H1 (cell line): ENCODE measurements at regions not wholly inside any gene's neighbourhood (a gene's known extent, or its start where the extent isn't known, plus 50 kb on each side); places are given as distances from the start of the nearest gene placed in this dataset.

Source experiments
- CTCF ChIA-PET: fragments of 300-600 bp; sonication (Branson Sonifier 250); formaldehyde crosslinking; loops from one replicate; lab custom pipeline; 2021; ENCODE audit not compliant: partially characterized antibody; lab: Charles Lee
- POLR2A ChIA-PET: fragments of 300-600 bp; sonication (Branson Sonifier 250); formaldehyde crosslinking; loops from one replicate; lab custom pipeline; 2021; ENCODE audit warnings: inconsistent platforms; ENCODE audit not compliant: partially characterized antibody; lab: Charles Lee
- DNase-seq, 2 experiments: peaks; one replicate each; pipeline versions ENCODE4 v3.0.0 to v3.0.0-alpha.2; 2010 to 2022; ENCODE audit warnings: low spot score in 2 of 2, low read depth in 1 of 2, mixed read lengths in 1 of 2
- FAIRE-seq: peaks from 2 replicates; lab custom pipeline; 2011; peaks lifted over from hg19 to GRCh38; lab: Jason Lieb, UNC
- H2AFZ ChIP-seq: 2 replicates; pipeline ENCODE4 v1.8.1; 2012; ENCODE audit warnings: low read length, inconsistent platforms
- H2AK5ac ChIP-seq: 2 replicates; pipeline ENCODE4 v1.6.1; 2013; ENCODE audit warnings: low read depth, low read length
- H2BK120ac ChIP-seq: replicated peaks from 2 replicates; pipeline ENCODE3; 2013; ENCODE audit warnings: low read depth, low read length, inconsistent platforms
- H2BK12ac ChIP-seq: 2 replicates; pipeline ENCODE4 v1.6.1; 2013; ENCODE audit warnings: low read depth, low read length
- H2BK15ac ChIP-seq: 2 replicates; pipeline ENCODE4 v1.6.1; 2013; ENCODE audit warnings: low read length
- H2BK20ac ChIP-seq: 2 replicates; pipeline ENCODE4 v1.6.1; 2013; ENCODE audit warnings: low read length
- H2BK5ac ChIP-seq: 2 replicates; pipeline ENCODE4 v1.6.1; 2013; ENCODE audit warnings: low read depth, low read length
- H3K14ac ChIP-seq: 2 replicates; pipeline ENCODE4 v1.6.1; 2013; ENCODE audit warnings: inconsistent platforms; ENCODE audit not compliant: insufficient read length
- H3K18ac ChIP-seq: 2 replicates; pipeline ENCODE4 v1.6.1; 2013; ENCODE audit warnings: low read length; ENCODE audit errors: extremely low read depth
- H3K23ac ChIP-seq: 2 replicates; pipeline ENCODE4 v1.6.1; 2013; ENCODE audit warnings: inconsistent platforms; ENCODE audit not compliant: insufficient read length
- H3K23me2 ChIP-seq: 2 replicates; pipeline ENCODE4 v1.6.1; 2013; ENCODE audit warnings: low read depth, low read length
- H3K27ac ChIP-seq: 2 replicates; pipeline ENCODE4 v1.6.1; 2011; ENCODE audit warnings: low read depth, low read length, inconsistent platforms
- H3K27me3 ChIP-seq, 4 experiments: replicated peaks in 1 of 4; 1 replicate in 1 of 4; 2 replicates in 3 of 4; pipeline versions ENCODE4 v1.6.1 to v1.8.1; 2011 to 2013; ENCODE audit warnings: low read length in 3 of 4, mild to moderate bottlenecking in 3 of 4, inconsistent platforms in 2 of 4, mixed read lengths in 2 of 4, moderate library complexity in 1 of 4; ENCODE audit not compliant: control insufficient read depth in 3 of 4, insufficient read depth in 3 of 4; ENCODE audit errors: extremely low read depth in 1 of 4
- H3K36me3 ChIP-seq, 4 experiments: 2 replicates each; pipeline versions ENCODE4 v1.6.1 to v1.8.1; 2011 to 2013; ENCODE audit warnings: mild to moderate bottlenecking in 4 of 4, low read length in 3 of 4, moderate library complexity in 2 of 4, control low read depth in 1 of 4, inconsistent platforms in 1 of 4; ENCODE audit not compliant: insufficient read depth in 4 of 4, control insufficient read depth in 2 of 4
- H3K4ac ChIP-seq: replicated peaks from 2 replicates; pipeline ENCODE3; 2013; ENCODE audit warnings: low read length, low read depth, mixed read lengths, inconsistent platforms; ENCODE audit not compliant: insufficient read length
- H3K4me1 ChIP-seq, 4 experiments: replicated peaks in 1 of 4; 1 replicate in 1 of 4; 2 replicates in 3 of 4; pipeline versions ENCODE4 v1.6.1 to v1.8.1; 2011 to 2013; ENCODE audit warnings: low read length in 3 of 4, inconsistent platforms in 2 of 4, mixed read lengths in 1 of 4; ENCODE audit not compliant: insufficient read depth in 4 of 4, control insufficient read depth in 3 of 4
- H3K4me2 ChIP-seq, 2 experiments: 2 replicates each; pipeline versions ENCODE4 v1.6.1 to v1.8.1; 2011 to 2013; ENCODE audit warnings: low read depth in 2 of 2, low read length in 2 of 2, control low read depth in 1 of 2, inconsistent platforms in 1 of 2, mild to moderate bottlenecking in 1 of 2; ENCODE audit not compliant: insufficient read depth in 1 of 2
- H3K4me3 ChIP-seq, 4 experiments: fragments of 200-600, 300-600 bp in 1 of 4; sonication (generic), shearing (Covaris generic), sonication (Bioruptor Twin) in 1 of 4; 2 replicates each; pipeline versions ENCODE4 v1.5.1 to v1.8.1; 2011 to 2016; ENCODE audit warnings: low read length in 4 of 4, low read depth in 3 of 4, control low read depth in 2 of 4, inconsistent platforms in 2 of 4, mild to moderate bottlenecking in 2 of 4, mixed read lengths in 1 of 4, moderate library complexity in 1 of 4; ENCODE audit not compliant: insufficient read depth in 2 of 4; ENCODE audit errors: extremely low read depth in 1 of 4
- H3K56ac ChIP-seq: replicated peaks from 2 replicates; pipeline ENCODE3; 2013; ENCODE audit warnings: low read depth, mild to moderate bottlenecking, mixed read lengths, low read length, inconsistent platforms; ENCODE audit not compliant: insufficient read length
- H3K79me1 ChIP-seq: 2 replicates; pipeline ENCODE4 v1.6.1; 2013; ENCODE audit warnings: low read depth, low read length, control low read depth
- H3K79me2 ChIP-seq, 2 experiments: 2 replicates each; pipeline versions ENCODE4 v1.6.1 to v1.8.1; 2012 to 2013; ENCODE audit warnings: low read length in 2 of 2, mild to moderate bottlenecking in 2 of 2, inconsistent platforms in 1 of 2; ENCODE audit not compliant: insufficient read depth in 2 of 2, control insufficient read depth in 1 of 2
- H3K9ac ChIP-seq, 4 experiments: replicated peaks in 1 of 4; 1 replicate in 1 of 4; 2 replicates in 3 of 4; pipeline versions ENCODE4 v1.6.1 to v1.8.1; 2011 to 2013; ENCODE audit warnings: low read depth in 3 of 4, low read length in 3 of 4, control low read depth in 2 of 4, mild to moderate bottlenecking in 2 of 4, moderate library complexity in 2 of 4, inconsistent platforms in 1 of 4; ENCODE audit errors: extremely low read depth in 1 of 4
- H3K9me3 ChIP-seq, 2 experiments: 2 replicates each; pipeline versions ENCODE4 v1.6.1 to v1.8.1; 2012 to 2013; ENCODE audit warnings: mild to moderate bottlenecking in 2 of 2, moderate library complexity in 2 of 2, control low read depth in 1 of 2, inconsistent platforms in 1 of 2, low read depth in 1 of 2, low read length in 1 of 2, mixed read lengths in 1 of 2; ENCODE audit not compliant: insufficient read depth in 2 of 2
- H4K20me1 ChIP-seq, 2 experiments: replicated peaks in 1 of 2; 2 replicates each; pipeline versions ENCODE3 to v1.8.1; 2011 to 2013; ENCODE audit warnings: inconsistent platforms in 2 of 2, low read length in 2 of 2, mild to moderate bottlenecking in 1 of 2; ENCODE audit not compliant: insufficient read depth in 2 of 2, control insufficient read depth in 1 of 2
- H4K5ac ChIP-seq: 2 replicates; pipeline ENCODE4 v1.6.1; 2013; ENCODE audit warnings: low read length, low read depth, mixed read lengths, inconsistent platforms; ENCODE audit not compliant: insufficient read length
- H4K8ac ChIP-seq: 2 replicates; pipeline ENCODE4 v1.8.0; 2013; ENCODE audit warnings: mild to moderate bottlenecking, moderate library complexity, low read length, inconsistent platforms; ENCODE audit not compliant: insufficient read depth; ENCODE audit errors: extremely low read depth
- H4K91ac ChIP-seq: replicated peaks from 2 replicates; pipeline ENCODE3; 2013; ENCODE audit warnings: low read length, mixed read lengths, inconsistent platforms; ENCODE audit not compliant: insufficient read length
- CHD2 ChIP-seq: IDR thresholded peaks from 2 replicates; pipeline ENCODE4 v1.6.1; 2012; ENCODE audit warnings: low read length, improper control_type of control experiment
- EGR1 ChIP-seq: IDR thresholded peaks from 2 replicates; pipeline ENCODE4 v1.6.1; 2011; ENCODE audit warnings: low read depth, low read length, borderline replicate concordance
- GTF2F1 ChIP-seq: IDR thresholded peaks from 2 replicates; pipeline ENCODE4 v1.6.1; 2012; ENCODE audit warnings: low read depth, low read length, improper control_type of control experiment, borderline replicate concordance
- WGBS, 2 experiments: shearing (Covaris generic) in 1 of 2; methylation state at CpG; one replicate each; pipeline versions ENCODE4 v1.1.6 to v1.1.7; 2013 to 2015; ENCODE audit warnings: low lambda C conversion rate in 2 of 2, mixed read lengths in 2 of 2, inconsistent platforms in 1 of 2, low coverage in 1 of 2, missing lambda C conversion rate in 1 of 2; ENCODE audit not compliant: insufficient replicate concordance in 2 of 2, insufficient coverage in 1 of 2, insufficient read length in 1 of 2; ENCODE audit errors: extremely low coverage in 1 of 2, missing lambda C conversion rate in 1 of 2; 5-methylcytosine and 5-hydroxymethylcytosine counted together
- TF ChIP-seq, protein P1 (sequence below): IDR thresholded peaks from 2 replicates; pipeline ENCODE4 v1.6.1; 2012; ENCODE audit warnings: inconsistent platforms

- Histone ChIP-seq H3K4ac (no peak overlapping the region), H3K4me1 (no peaks in the 10 kb centered on the region), H2AK5ac (no peak overlapping the region), H3K4me2 (no peak overlapping the region), H2BK12ac (no peak overlapping the region), H4K5ac (no peak overlapping the region), H3K23ac (no peak overlapping the region), H4K20me1 (no peaks in the 10 kb centered on the region), H3K4me3 (no peak overlapping the region), H3K9me3 (no peaks in the 10 kb centered on the region; a peak in 1 of 4 replicates), H3K56ac (no peak overlapping the region), H3K36me3 (peaks cover 0 to 4% (median 1%) of the 10 kb centered on the region in 4 experiments; a peak in 2 of 8 replicates), H4K8ac (no peak overlapping the region), H2BK15ac (no peak overlapping the region), H3K18ac (no peak overlapping the region), H4K91ac (no peak overlapping the region), H3K23me2 (no peaks in the 10 kb centered on the region), H3K9ac (no peak overlapping the region), H3K14ac (no peak overlapping the region), H2AFZ (no peak overlapping the region), H3K79me1 (no peaks in the 10 kb centered on the region), H2BK5ac (no peak overlapping the region), H3K27ac (no peak overlapping the region), H3K79me2 (no peaks in the 10 kb centered on the region), H2BK120ac (no peak overlapping the region), H3K27me3 (no peaks in the 10 kb centered on the region), H2BK20ac (no peak overlapping the region)
- no peak for DNase-seq
- FAIRE-seq, result no peak
- 97% methylated on average over 2 of the region's 2 CpGs; no CpG with 5 or more reads in 1 of the 2 experiments for WGBS, 2 experiments
- POLR2A ChIA-PET, result interaction anchor here (1.4 kb wide), 1 partner anchor 9 kb away, joined by 3 read pairs; no protein-coding TSS in a partner anchor
- CTCF ChIA-PET, result interaction anchor here (0.9 to 2.9 kb wide), 3 partner anchors 8 to 260 kb away, joined by 3 to 8 read pairs (median 3); no protein-coding TSS in a partner anchor
- TF ChIP-seq CHD2 (no peak), GTF2F1 (no peak), EGR1 (no peak)
- TF ChIP-seq, protein P1, sequence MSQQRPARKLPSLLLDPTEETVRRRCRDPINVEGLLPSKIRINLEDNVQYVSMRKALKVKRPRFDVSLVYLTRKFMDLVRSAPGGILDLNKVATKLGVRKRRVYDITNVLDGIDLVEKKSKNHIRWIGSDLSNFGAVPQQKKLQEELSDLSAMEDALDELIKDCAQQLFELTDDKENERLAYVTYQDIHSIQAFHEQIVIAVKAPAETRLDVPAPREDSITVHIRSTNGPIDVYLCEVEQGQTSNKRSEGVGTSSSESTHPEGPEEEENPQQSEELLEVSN, result no peak
- TF ChIP-seq, all 59 proteins: peak for 0
Measured at GRCh38 chr11:15586741-15587473, 472.2 kb downstream of the INSC start.
